GM18508 (cell line): ENCODE measurements at regions not wholly inside any gene's neighbourhood (a gene's known extent, or its start where the extent isn't known, plus 50 kb on each side); places are given as distances from the start of the nearest gene placed in this dataset.
A peak's percentile ranks its signal among the peaks of the same experiment; 100 is the strongest.
"Not testable (repeated sequence)": the region's sequence is repeated elsewhere in the genome, so short reads cannot be mapped to it uniquely, and the experiment has no call there.

Experiments
- ATAC-seq: cut with Tn5 transposase; IDR thresholded peaks from one replicate; pipeline ENCODE4 v1.9.1; 2021; ENCODE audit warnings: moderate number of reproducible peaks; ENCODE audit not compliant: insufficient read depth, unreplicated experiment

- ATAC-seq, result no peak
Measured at GRCh38 chr1:48089356-48089891, 92.2 kb upstream of the TRABD2B start.

GRCh38 chr1:48084826-48085225 lies 87.6 kb upstream of the TRABD2B start:
- ATAC-seq, result no peak

- no peak for ATAC-seq
Measured at GRCh38 chr1:48082271-48082962, 85.2 kb upstream of the TRABD2B start.

- ATAC-seq, result no peak
Measured at GRCh38 chr1:48080331-48081255, 83.4 kb upstream of the TRABD2B start.

DNA sequence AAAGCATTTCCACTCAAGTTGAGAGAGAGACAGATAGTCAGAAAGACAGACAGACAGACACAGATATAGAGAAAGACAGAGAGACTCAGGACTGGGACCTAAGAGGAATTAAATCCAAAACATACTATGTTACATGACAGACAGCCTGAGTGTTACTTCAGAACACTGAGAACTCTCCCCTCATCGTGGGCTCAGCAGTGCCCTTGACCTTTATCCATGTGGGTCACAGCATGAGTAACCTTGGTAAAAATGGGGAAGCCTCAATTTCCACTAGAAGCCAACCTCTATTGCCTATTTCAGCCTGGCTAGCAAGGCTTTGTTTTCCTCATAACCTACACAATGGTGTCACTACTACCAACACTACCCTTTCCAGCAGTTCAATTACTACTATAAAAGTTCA lies 81.9 kb upstream of the TRABD2B start:
- ATAC-seq, result no peak

DNA sequence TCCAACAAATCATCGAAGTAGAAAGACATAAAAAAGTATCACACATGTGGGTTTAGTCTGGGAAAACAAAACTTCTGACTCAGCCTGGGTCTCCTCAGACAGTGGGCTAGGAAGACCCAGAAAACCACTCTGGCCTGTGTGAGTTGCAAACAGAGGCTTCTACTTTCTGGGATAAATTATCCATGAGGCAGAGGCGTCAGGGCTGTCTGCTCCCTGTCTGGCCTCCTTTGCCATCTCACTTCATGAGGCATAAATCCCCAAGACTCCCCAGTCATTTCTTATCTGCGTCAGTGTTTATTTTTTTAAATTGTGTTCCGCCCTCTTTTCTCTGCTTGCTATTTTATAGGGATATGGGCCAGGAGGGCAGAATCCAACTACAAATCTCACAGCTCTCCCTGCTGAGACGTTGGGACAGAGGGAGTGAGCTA lies 80.6 kb upstream of the TRABD2B start:
- no peak for ATAC-seq

- no peak for ATAC-seq
Measured at GRCh38 chr1:48076017-48076416, 78.8 kb upstream of the TRABD2B start.

GRCh38 chr1:48073798-48074530 lies 76.8 kb upstream of the TRABD2B start:
- ATAC-seq, result no peak

- no peak for ATAC-seq
Measured at GRCh38 chr1:48071513-48071912, 74.3 kb upstream of the TRABD2B start.

DNA sequence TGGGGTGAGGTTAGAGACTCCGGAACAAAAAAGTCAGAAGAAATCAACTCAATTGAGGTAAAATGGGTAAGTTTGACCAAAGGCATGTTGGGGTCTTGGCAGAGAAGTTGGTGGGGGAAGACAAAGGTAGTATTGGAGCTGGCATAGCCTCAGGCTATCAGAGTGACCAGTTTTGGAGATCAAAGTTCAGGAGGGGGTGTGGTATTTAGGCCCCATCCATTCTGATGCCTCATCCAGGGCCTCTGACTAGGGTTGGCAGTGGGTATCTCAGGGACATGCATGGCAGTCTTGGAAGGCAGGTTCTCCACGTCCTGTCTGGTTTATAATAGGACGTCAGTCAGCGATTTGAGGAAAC lies 73.2 kb upstream of the TRABD2B start:
- no peak for ATAC-seq

GRCh38 chr1:48069662-48070395 lies 72.6 kb upstream of the TRABD2B start:
- no peak for ATAC-seq

- ATAC-seq, result no peak
Measured at GRCh38 chr1:48068206-48068605, 71.0 kb upstream of the TRABD2B start.

DNA sequence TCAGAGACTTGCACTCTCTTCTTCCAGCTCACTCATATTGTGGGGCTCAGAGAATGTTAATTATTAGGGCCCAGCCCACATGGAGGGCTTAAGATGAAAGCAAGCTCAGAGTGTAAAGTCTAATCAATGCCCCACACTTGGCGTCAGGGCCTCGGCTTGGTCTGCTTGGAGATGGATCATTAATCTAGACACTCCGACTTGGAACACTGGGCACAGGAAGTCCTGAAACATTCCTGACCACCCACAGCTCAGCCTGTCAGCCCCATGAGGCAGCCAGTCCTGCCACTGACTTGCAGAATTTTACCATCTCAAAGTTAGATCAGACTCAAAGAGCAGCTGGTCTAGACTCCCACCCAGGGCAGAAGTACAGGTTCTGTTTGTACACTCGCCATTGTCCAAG lies 69.8 kb upstream of the TRABD2B start:
- ATAC-seq, result no peak

DNA sequence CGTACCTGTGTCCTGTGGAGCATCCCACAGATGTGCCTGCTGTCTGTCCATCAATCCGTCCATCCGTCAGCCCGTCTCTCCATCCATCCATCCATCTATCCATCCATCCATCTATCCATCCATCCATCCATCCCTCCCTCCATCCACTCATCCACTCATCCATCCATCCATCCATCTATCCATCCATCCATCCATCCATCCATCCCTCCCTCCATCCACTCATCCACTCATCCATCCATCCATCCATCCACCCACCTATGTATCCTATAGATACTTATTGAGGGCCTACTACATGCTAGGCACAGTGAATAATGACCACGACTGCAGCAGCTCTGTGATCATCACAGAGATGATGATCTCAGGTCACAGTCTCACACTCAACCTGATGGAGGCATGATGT lies 67.5 kb upstream of the TRABD2B start:
- ATAC-seq, result not testable (repeated sequence)

GRCh38 chr1:48062353-48062752 lies 65.2 kb upstream of the TRABD2B start:
- no peak for ATAC-seq

- peak; percentile 56 for ATAC-seq
Measured at GRCh38 chr1:48061162-48062136, 64.3 kb upstream of the TRABD2B start.

DNA sequence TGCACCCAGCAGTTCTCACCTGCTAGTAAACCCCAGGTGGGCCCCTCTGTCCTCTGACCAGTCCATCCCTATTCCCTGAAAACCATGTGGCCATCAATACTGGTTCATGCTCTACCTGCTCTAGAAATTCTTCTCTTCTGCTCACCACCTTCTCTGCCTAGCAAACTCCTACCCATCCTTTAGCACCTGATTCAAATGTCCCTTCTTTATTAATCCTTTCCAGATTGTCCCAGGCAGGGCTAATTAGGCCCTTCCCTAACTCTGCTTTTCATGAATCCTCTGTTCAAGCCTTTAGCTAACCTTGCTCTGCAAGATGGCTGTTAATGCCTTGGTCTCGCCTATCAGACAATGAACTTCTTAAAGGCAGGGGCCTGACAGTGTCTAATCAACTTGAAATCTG lies 62.1 kb upstream of the TRABD2B start:
- ATAC-seq, result no peak

DNA sequence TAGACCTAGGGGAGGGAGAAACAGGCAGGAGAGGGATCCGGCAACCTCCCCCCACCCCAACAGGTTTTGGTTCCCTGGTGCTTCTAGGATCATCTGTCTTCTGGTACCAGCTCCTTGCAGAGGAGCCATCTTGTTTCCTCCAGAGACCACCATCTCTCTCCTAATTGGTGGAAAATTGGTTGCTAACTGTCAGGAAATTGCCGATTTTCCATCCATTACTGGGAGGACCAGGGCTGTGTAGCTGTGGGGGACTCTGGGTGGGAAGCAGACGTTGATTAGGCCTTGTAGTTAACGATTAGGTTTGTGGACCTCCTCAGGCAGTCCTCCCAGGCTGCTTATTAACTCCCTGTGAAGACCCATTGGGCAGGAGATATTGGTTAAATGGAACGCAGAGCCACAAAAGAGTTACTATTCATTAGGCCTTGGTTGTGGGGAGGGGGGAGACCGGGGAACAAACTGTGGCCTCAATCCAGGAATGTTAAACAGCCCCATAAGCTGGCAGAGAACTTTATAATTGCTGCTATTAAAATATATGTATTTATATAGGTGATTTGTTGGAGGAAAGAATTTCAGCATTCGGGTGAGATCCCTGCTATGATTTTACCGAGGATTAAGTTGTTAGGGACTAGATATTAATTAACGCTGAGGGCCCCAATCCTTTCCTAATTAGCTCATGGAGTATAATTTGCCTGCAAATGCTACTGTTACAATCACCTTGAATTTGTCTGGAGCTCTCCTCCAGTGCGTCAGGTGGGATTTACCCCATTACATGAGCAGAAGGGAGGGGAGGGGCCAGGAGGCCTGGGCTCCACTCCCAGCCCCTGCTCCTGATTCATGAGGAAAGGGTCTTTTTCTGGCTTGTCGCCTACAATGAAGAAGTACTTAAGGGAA lies 61.2 kb upstream of the TRABD2B start:
- ATAC-seq, result no peak
